GM15510 (cell line): ENCODE measurements at regions not wholly inside any gene's neighbourhood (a gene's known extent, or its start where the extent isn't known, plus 50 kb on each side); places are given as distances from the start of the nearest gene placed in this dataset.

ENCODE experiments used
- POLR2A ChIP-seq: IDR thresholded peaks from 3 replicates; pipeline ENCODE4 v1.6.1; 2011; ENCODE audit warnings: borderline replicate concordance; ENCODE audit not compliant: insufficient read length; ENCODE audit errors: extremely low read depth

- TF ChIP-seq POLR2A, result no peak
Observed at GRCh38 chr2:62423235-62423634, 82.8 kb downstream of the TMEM17 start.

- TF ChIP-seq POLR2A, result no peak
Observed at GRCh38 chr2:62415518-62415917, 90.5 kb downstream of the TMEM17 start.

DNA sequence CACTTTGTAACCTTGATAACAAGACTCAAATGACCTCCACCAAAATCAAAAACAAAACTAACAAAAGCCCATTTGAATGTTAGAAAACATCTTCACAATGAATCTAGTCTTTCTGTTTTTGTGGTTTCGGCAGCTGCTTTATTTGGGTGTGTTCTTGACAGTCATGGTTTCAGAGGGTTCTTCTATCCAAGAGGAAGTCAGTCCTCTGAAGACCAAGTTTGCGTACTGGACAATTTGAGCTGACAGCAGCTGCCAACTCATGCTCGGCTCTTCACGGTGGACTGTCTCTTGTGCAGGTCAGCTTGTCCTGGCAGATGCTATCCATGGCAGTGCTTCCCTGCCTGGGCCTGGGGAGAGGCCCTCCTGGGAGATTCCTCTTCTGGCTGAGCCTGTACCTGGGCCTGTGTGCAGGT is 91.0 kb downstream of the TMEM17 start:
- no peak for TF ChIP-seq POLR2A

GRCh38 chr2:62413116-62413663 is 92.8 kb downstream of the TMEM17 start:
- no peak for TF ChIP-seq POLR2A

DNA sequence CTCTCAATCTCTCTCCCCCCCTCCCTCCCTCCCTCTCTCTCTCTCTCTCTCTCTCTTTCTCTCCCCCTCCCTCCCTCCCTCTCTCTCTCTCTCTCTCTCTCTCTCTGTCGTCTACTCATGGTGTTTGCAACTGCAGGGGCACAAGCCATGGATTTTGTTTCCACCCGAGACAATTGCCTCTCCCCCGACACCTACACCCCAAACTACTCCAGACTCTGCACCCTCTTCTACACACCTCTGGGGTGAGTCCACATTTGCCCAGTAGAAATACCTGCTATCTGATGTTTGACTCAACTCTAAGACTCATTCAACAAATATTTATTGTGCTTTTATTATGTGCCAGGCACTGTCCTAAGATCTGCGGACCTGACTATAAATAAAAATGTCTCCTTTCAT is 93.7 kb downstream of the TMEM17 start:
- TF ChIP-seq POLR2A, result no peak

- no peak for TF ChIP-seq POLR2A
Observed at GRCh38 chr2:62410926-62411456, 95.0 kb downstream of the TMEM17 start.

DNA sequence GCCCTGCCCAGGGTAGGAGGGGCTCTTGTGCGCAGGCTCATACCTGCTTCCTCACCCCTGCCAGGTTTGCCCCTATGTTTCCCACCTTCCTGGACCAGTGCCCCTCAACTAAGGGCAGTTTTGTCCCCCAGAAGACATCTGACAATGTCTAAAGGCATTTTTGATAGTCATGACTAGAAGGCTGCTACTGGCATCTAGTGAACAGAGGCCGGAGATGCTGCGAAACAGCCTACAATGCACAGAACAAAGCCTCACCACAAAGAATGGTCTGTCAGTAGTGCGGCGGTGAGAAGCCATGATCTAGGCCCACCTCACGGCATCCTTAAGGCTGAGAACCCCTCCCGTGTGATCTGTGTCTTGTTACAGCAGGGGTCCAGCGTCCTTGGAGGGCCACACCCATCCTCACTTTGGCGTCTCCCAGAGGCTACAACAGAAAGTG is 96.0 kb downstream of the TMEM17 start:
- TF ChIP-seq POLR2A, result no peak

DNA sequence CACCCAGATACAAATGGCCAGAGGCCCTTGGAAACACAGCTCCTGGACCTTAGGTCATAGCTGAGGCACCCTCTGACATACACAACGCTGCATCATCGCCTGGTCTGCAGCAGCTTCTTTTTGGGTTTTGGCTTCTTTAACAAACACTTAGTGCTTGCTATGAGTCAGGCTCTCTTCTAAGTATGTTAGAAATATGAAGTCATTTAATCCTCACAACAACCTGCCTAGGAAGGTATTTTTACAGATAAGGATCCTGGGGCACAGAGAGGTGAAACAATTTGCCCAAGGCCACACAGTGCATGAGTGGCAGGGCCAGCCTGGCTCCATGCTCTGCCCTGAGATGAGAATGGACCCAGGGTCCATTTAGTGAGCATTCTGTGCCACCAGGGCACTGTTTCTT is 96.6 kb downstream of the TMEM17 start:
- no peak for TF ChIP-seq POLR2A

GRCh38 chr2:62408241-62408677 is 97.7 kb downstream of the TMEM17 start:
- no peak for TF ChIP-seq POLR2A

GRCh38 chr2:62407838-62408237 is 98.2 kb downstream of the TMEM17 start:
- TF ChIP-seq POLR2A, result no peak

DNA sequence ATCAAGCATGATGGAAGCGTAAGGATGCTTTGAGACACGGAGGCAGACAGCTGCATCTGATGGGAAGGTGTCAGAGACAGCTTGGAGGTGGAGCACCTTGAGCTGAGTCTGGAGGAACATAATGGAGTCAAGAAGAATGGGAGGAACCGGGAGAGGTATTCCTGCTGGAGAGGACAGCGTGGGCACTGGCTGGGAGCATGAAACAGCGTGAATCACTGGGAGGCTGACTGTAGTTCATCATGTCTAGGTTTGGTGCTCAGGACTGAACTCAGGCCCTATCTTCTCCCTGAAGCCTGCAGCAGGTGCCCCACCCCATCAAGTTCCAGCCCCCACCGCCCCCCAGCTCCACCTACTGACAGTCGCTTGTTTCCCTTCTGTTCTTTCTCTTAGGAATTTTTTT is 98.6 kb downstream of the TMEM17 start:
- TF ChIP-seq POLR2A, result no peak

- TF ChIP-seq POLR2A, result no peak
Observed at GRCh38 chr2:62406573-62407043, 99.4 kb downstream of the TMEM17 start.

DNA sequence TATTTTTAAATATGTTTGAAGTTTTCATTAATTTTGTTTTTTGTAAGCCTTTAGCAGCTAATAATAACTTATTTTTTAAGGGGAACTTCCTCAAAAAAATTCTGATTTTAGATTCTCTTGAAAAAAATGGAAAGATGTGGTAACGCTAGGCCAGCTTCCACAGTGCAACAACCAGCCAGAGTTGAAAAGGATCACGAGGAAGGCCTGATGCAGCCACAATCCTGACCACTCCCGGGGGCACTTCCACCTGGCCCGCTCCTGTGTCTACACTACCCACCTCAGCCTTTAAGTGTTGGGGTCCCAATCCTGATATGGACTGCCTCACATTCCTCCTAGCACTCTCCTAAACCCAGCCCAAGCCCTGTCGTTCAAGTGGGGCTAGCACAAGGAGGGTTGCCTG is 101.1 kb downstream of the TMEM17 start:
- TF ChIP-seq POLR2A, result no peak

GRCh38 chr2:62402156-62402555 is 103.8 kb downstream of the TMEM17 start:
- no peak for TF ChIP-seq POLR2A

DNA sequence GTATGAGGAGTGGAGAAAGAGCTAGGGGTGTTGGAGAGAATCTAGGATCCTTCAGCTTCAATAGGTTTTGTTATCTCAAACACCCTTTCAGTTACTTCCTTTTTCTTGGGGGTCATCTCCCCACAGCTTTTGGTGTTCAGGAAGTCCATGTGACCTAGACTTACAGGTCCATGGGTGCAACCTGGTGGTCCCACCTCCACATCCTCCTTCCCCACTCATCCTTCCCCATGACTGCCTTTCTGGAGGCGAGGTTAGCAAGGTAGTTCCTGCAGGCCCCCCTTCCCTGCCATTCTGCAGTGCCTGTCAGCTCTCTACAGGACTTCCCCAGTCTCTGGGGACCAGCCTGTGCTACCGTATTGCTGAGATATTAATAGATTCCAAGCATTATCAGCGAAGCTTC is 107.6 kb downstream of the TMEM17 start:
- no peak for TF ChIP-seq POLR2A

- no peak for TF ChIP-seq POLR2A
Observed at GRCh38 chr2:62396880-62397279, 109.1 kb downstream of the TMEM17 start.
